AG04450 (cell line): ENCODE measurements at regions not wholly inside any gene's neighbourhood (a gene's known extent, or its start where the extent isn't known, plus 50 kb on each side); places are given as distances from the start of the nearest gene placed in this dataset.
"Not testable (repeated sequence)": the region's sequence is repeated elsewhere in the genome, so short reads cannot be mapped to it uniquely, and the experiment has no call there.

Source experiments
- CTCF ChIA-PET: fragments of 300-600, 350-600 bp; formaldehyde crosslinking; extraction: SDS; loops from one replicate; lab custom pipeline; 2022; ENCODE audit warnings: antibody characterized with exemption, inconsistent platforms; lab: Charles Lee
- POLR2A ChIA-PET: fragments of 350-600 bp; formaldehyde crosslinking; extraction: SDS; loops from one replicate; lab custom pipeline; 2021; ENCODE audit warnings: antibody characterized with exemption, inconsistent platforms; lab: Yijun Ruan, JAX
- DNase-seq: peaks from one replicate; pipeline ENCODE4 v3.0.0-alpha.2; 2011; ENCODE audit warnings: low read depth, low spot score
- H3K27ac ChIP-seq: one replicate; pipeline ENCODE4 v1.5.1; 2012; ENCODE audit warnings: low read depth, low read length, control low read depth
- H3K27me3 ChIP-seq: one replicate; pipeline ENCODE4 v1.6.0; 2012; ENCODE audit warnings: low read length; ENCODE audit not compliant: control insufficient read depth, insufficient read depth
- H3K4me3 ChIP-seq: 2 replicates; pipeline ENCODE4 v1.5.1; 2011; ENCODE audit warnings: mild to moderate bottlenecking, low read depth, low read length, control low read depth
- H3K9me3 ChIP-seq: 2 replicates; pipeline ENCODE4 v1.5.1; 2012; ENCODE audit warnings: low read length; ENCODE audit not compliant: control insufficient read depth, insufficient read depth
- TF ChIP-seq, protein P1 (sequence below): IDR thresholded peaks from 2 replicates; pipeline ENCODE4 v1.5.1; 2011; ENCODE audit warnings: low read depth, low read length, control low read depth, inconsistent platforms

DNA sequence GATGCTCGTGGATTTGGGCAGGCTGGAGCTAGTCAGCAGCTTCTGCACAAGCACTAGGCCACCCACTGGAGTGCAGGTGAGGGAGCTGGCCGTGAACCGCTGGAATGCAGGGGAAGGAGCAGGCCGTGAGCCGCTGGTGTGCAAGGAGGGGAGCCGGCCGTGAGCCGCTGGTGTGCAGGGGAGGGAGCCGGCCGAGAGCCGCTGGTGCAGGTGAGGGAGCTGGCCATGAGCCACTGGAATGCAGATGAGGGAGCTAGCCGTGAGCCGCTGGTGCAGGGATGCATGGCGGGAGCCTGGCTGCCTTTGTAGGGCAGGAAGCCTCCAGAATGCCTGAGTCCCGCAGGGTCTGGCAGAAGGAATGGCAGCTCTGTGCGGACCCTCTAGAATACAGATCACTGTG is 4220.0 kb upstream of the OR11H1 start:
- TF ChIP-seq, protein P1, sequence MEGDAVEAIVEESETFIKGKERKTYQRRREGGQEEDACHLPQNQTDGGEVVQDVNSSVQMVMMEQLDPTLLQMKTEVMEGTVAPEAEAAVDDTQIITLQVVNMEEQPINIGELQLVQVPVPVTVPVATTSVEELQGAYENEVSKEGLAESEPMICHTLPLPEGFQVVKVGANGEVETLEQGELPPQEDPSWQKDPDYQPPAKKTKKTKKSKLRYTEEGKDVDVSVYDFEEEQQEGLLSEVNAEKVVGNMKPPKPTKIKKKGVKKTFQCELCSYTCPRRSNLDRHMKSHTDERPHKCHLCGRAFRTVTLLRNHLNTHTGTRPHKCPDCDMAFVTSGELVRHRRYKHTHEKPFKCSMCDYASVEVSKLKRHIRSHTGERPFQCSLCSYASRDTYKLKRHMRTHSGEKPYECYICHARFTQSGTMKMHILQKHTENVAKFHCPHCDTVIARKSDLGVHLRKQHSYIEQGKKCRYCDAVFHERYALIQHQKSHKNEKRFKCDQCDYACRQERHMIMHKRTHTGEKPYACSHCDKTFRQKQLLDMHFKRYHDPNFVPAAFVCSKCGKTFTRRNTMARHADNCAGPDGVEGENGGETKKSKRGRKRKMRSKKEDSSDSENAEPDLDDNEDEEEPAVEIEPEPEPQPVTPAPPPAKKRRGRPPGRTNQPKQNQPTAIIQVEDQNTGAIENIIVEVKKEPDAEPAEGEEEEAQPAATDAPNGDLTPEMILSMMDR = no peak
- Histone ChIP-seq H3K4me3 (no peak overlapping the region), H3K27ac (no peak overlapping the region), H3K27me3 (no peaks in the 10 kb centered on the region), H3K9me3 (peaks cover 49% of the 10 kb centered on the region)
- DNase-seq = no peak
- POLR2A ChIA-PET = no interaction called here
- CTCF ChIA-PET = no interaction called here

- H3K27me3 ChIP-seq, DNase-seq, POLR2A ChIA-PET, H3K4me3 ChIP-seq, CTCF ChIA-PET, H3K27ac ChIP-seq: not testable (repeated sequence)
- peaks cover 50% of the 10 kb centered on the region for H3K9me3 ChIP-seq
Measured at GRCh38 chr22:11309777-11310176, 4218.2 kb upstream of the OR11H1 start.

- H3K27ac ChIP-seq, DNase-seq, H3K4me3 ChIP-seq, CTCF ChIA-PET, H3K27me3 ChIP-seq, POLR2A ChIA-PET: not testable (repeated sequence)
- H3K9me3 ChIP-seq = peaks cover 44% of the 10 kb centered on the region
Measured at GRCh38 chr22:11310647-11311046, 4217.3 kb upstream of the OR11H1 start.

DNA sequence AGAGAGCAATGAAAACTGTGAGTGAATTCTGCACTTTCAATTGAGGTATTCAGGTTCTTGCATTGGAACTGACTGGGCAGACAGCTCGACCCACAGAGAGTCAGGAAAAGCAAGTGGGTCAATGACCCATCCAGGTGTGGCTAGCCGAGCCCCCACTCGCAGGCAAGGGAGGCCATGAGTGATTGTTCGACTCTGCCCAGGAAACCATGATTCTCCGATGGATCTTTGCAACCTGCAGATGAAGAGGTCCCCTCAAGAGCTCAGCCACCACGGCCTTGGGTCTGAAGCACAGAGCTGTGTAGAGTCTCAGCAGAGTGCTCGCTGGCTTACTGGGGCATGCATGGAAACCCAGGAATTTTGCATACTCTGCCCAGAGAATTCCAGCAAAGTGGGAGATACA is 4215.4 kb upstream of the OR11H1 start:
- H3K27ac ChIP-seq, H3K27me3 ChIP-seq, DNase-seq, H3K4me3 ChIP-seq, CTCF ChIA-PET, POLR2A ChIA-PET: not testable (repeated sequence)
- peaks cover 38% of the 10 kb centered on the region for H3K9me3 ChIP-seq

DNA sequence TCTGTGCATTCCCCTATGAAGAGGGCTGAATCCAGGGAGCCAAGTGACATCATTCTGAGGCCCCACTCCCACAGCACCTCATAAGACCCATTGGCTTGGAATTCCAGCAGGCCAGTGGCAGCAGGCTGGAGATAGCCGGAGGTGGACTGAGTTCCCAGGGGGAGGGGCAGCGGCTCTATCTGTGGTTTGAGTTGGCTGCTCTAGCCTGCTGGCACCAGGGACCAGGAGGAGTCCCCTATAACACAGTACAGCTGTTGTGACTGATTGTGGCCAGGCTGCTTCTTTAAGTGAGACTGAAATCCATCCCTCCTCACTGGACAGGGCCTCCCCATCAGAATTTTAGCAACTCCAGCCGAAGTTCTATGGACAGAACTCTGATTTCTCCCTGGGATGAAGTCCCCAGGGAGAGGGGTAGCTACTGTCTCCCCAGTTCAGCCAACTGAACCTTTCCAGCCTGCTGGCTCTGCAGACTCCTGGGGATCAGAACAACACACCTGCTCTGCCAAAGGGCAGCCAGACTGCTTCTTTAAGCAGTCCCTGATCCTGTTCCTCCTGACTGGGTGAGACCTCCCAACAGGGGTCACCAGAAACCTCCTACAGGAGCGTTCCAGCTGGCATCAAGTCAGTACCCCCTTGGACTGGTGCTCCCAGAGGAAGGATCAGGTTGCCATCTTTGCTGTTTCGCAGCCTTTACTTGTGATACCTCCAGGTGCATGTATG is 4214.8 kb upstream of the OR11H1 start:
- H3K27ac ChIP-seq, POLR2A ChIA-PET, CTCF ChIA-PET, H3K27me3 ChIP-seq, H3K4me3 ChIP-seq, DNase-seq: not testable (repeated sequence)
- H3K9me3 ChIP-seq = peaks cover 32% of the 10 kb centered on the region

GRCh38 chr22:11318633-11319032 is 4209.4 kb upstream of the OR11H1 start:
- CTCF ChIA-PET, H3K4me3 ChIP-seq, H3K27ac ChIP-seq, POLR2A ChIA-PET, H3K27me3 ChIP-seq, DNase-seq, H3K9me3 ChIP-seq: not testable (repeated sequence)

DNA sequence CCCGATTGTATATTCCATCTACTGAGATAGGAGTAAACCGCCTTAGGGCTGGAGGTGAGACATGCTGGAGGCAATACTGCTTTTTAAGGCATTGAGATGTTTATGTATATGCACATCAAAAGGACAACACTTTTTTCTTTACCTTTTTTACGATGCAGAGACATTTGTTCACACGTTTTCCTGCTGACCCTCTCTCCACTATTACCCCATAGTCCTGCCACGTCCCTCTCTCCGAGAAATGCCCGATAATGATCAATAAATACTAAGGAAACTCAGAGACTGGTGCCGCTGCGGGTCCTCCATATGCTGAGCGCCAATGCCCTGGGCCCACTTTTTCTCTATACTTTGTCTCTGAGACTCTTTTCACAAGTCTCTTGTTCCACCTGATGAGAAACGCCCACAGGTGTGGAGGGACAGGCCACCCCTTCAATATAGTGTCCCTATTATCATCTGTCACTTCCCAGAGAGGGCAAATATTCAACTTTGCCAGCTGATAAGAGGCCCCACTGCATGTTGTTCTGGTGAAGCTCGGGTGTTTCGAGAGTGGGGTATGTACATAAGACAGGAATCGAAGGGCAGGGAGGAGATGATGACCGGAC is 4203.5 kb upstream of the OR11H1 start:
- POLR2A ChIA-PET, DNase-seq, H3K27me3 ChIP-seq, CTCF ChIA-PET, H3K27ac ChIP-seq, H3K4me3 ChIP-seq: not testable (repeated sequence)
- H3K9me3 ChIP-seq = peaks cover 25% of the 10 kb centered on the region

- Histone ChIP-seq H3K27ac (no peak overlapping the region), H3K9me3 (peaks cover 24% of the 10 kb centered on the region), H3K27me3 (no peaks in the 10 kb centered on the region), H3K4me3 (no peak overlapping the region)
- CTCF ChIA-PET = no interaction called here
- TF ChIP-seq, protein P1 = no peak
- POLR2A ChIA-PET = no interaction called here
- DNase-seq = no peak
Measured at GRCh38 chr22:11325767-11326166, 4202.2 kb upstream of the OR11H1 start.

GRCh38 chr22:11341387-11342068 is 4186.5 kb upstream of the OR11H1 start:
- POLR2A ChIA-PET, DNase-seq, CTCF ChIA-PET, H3K27ac ChIP-seq, H3K27me3 ChIP-seq, H3K4me3 ChIP-seq: not testable (repeated sequence)
- H3K9me3 ChIP-seq = peaks cover 17% of the 10 kb centered on the region

GRCh38 chr22:11351181-11351580 is 4176.8 kb upstream of the OR11H1 start:
- POLR2A ChIA-PET, CTCF ChIA-PET, H3K27me3 ChIP-seq, H3K4me3 ChIP-seq, DNase-seq, H3K27ac ChIP-seq: not testable (repeated sequence)
- H3K9me3 ChIP-seq = peaks cover 30% of the 10 kb centered on the region
